ENCODE measurements at regions not wholly inside any gene's neighbourhood (a gene's known extent, or its start where the extent isn't known, plus 50 kb on each side); places are given as distances from the start of the nearest gene placed in this dataset.

DNA sequence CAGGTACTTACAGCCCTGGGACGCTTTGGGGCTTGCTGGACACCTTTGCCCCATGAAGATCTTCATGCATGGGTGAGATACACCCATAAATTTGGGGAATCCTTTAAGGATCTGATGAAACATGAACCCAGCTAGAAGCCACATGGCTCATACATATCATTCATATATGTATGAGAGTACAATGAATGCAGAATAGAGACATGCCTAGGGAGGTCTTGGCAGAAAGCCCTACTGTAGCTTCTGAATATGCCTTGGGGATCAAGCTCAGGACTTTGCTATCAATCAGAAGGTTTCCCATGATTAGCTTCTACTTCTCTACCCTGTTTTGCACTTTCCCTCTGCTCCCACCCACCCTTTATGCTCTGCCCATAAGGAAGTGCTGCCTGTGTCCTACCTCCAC, 368.4 kb downstream of the LPIN1 start:
- FAIRE-seq: no peak
- TF ChIP-seq, protein P1, sequence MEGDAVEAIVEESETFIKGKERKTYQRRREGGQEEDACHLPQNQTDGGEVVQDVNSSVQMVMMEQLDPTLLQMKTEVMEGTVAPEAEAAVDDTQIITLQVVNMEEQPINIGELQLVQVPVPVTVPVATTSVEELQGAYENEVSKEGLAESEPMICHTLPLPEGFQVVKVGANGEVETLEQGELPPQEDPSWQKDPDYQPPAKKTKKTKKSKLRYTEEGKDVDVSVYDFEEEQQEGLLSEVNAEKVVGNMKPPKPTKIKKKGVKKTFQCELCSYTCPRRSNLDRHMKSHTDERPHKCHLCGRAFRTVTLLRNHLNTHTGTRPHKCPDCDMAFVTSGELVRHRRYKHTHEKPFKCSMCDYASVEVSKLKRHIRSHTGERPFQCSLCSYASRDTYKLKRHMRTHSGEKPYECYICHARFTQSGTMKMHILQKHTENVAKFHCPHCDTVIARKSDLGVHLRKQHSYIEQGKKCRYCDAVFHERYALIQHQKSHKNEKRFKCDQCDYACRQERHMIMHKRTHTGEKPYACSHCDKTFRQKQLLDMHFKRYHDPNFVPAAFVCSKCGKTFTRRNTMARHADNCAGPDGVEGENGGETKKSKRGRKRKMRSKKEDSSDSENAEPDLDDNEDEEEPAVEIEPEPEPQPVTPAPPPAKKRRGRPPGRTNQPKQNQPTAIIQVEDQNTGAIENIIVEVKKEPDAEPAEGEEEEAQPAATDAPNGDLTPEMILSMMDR (IDR thresholded peaks at IDR 0.05; ENCODE audit: insufficient read depth, missing control alignments): no peak
- no peak for DNase-seq (ENCODE audit: insufficient read length, low spot score)

DNA sequence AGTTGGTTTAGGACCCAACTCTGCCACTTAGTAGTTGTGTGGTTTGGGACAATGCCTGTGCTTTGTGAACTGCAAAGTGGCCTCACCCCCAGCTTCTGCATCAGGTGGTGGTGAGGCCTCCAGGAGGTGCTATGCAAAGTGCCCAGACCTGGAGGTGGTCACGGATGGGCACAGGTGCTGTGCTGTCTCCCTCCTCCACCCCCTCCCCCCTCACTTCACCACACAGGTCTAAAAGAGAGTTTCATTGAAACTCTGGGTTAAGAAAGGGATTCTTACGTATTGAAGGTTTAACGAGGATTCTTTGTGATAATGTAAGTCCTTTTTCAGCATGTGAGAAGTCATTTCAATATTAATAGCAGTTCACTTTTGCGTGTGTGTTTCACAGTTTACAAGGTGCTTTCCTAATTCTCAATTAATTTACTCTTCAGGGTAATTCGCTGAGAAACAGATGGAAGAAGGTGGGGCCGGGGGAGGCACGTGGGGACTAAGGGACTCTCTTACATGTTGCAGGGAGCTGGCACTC, 369.9 kb downstream of the LPIN1 start:
- no peak for FAIRE-seq

DNA sequence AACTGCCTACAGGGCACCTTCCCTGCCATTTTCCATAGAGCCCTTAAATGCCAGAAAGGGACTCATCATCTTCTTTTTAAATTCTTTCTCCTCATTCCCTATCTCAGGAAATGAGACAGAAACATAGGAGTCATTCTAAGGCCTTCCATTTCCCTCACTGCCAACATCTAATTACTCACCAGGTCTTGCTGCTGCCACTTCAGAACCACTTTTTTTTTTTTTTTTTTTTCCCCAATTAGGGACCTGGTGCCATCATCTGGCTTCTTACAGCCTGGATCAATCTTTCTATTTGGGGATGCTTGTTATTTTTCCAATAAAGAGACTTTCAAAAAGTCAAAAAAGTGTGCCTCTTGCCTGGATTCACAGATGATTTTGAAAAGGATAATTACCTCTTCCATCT, 373.4 kb downstream of the LPIN1 start:
- FAIRE-seq: no peak
- TF ChIP-seq, protein P1 (IDR thresholded peaks at IDR 0.05; ENCODE audit: insufficient read depth, missing control alignments): no peak
- DNase-seq (ENCODE audit: insufficient read length, low spot score): no peak

More for the DNA sequence above, 369.9 kb downstream of the LPIN1 start:
- DNase-seq (ENCODE audit: insufficient read length, low spot score): no peak
- TF ChIP-seq, protein P1 (IDR thresholded peaks at IDR 0.05; ENCODE audit: insufficient read depth, missing control alignments): no peak

DNA sequence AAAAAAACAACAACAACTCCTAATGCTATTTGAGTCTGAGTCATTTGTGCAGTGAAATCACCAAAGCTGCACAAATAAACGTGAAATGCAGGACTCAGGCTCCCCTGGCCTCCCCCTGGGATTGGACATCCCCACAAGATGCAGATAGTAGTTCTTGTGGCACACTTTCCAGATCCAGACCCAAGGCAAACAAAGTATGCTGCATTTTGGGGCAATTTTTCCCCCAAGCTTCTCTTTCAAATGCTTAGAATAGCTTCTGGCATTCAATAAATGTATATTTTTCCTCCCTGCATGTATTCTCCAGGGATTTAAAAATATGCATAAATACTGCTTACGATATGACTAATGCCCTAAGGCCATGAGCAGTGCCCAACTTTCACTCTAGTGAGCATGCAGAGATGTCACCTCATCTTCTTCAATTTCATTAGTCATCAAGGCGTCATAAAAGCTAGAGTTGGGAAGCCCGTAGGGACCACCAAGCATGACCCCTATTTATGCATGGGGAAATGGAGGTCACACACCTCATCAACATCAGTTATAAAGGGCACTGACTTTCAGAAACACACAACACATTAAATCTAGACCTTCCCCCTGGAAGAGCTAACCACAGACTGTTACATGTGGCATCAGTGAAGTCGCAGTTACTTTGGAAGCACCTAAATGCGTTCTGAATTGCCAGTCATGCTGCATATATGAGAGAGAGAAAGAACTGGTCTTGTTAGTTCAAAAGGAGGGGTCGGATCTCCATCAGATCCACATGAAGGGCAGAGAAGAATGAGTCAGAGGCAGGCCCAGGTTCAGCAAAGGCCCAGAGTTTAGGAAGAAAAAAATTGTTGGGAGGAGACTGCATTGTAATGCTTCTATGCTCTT, 374.1 kb downstream of the LPIN1 start:
- TF ChIP-seq, protein P1 (IDR thresholded peaks at IDR 0.05; ENCODE audit: insufficient read depth, missing control alignments): no peak
- FAIRE-seq (no peak), DNase-seq (ENCODE audit: insufficient read length, low spot score) (no peak)

DNA sequence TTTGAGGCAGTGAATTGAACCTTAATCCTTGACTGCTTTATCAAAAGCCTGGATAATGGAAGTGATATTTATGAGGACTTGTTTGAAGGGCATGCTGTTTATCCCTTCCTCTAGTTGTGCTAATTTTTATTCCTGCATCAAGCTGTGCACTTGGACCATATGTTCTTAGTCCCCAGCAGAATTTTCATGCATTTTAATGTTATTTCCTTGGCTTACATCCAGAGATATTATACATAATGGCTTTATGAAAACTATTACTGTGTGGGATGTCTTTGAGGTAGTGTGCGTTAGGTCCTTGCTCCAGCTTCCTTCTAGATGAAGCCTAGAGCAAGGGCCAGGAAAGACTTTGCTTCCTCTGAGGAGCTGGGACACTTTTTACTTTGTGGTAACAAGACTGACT, 378.4 kb downstream of the LPIN1 start:
- TF ChIP-seq, protein P1 (IDR thresholded peaks at IDR 0.05; ENCODE audit: insufficient read depth, missing control alignments): no peak
- DNase-seq (ENCODE audit: insufficient read length, low spot score): no peak
- no peak for FAIRE-seq

DNA sequence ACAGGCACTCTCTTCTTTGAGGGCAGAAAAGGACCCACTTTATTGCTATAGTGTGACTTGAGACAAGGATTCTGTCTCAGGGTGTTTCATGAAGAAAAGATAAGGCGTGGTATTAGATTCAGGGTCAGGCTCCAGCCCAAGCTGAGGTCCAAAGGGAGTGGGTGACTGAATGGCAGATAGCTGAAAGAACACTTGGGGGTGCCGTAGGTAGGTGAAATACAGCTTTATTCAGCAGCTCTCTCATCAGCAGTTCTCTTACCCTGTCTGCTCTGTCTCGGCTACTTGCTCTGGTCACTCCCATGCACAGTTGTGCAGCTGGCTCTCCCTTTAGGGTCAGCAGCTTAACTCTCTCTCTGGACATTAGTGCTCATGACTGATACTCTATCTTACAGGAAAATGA, 379.9 kb downstream of the LPIN1 start:
- TF ChIP-seq, protein P1 (IDR thresholded peaks at IDR 0.05; ENCODE audit: insufficient read depth, missing control alignments): no peak
- FAIRE-seq (no peak), DNase-seq (ENCODE audit: insufficient read length, low spot score) (no peak)

DNA sequence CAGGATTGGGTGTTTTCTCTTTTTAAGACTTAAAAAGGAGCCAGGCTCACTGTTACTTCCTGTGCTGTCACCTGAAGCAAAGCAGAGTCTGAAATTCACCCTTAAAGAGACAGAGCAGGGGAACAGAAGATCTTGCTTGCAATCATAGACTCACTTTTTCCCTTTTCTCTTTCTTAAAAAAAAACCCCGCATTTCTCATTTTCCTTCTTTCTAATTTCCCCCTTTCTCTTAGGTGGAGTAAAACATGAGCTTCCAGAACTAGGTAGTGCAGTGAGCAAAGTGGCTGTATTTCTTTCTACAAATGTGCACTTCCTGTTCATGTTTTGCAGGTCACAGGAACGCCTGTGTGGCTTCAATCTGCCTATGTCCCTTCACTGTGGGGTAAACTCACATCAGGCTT, 381.2 kb downstream of the LPIN1 start:
- FAIRE-seq (no peak), DNase-seq (ENCODE audit: insufficient read length, low spot score) (no peak)
- TF ChIP-seq, protein P1 (IDR thresholded peaks at IDR 0.05; ENCODE audit: insufficient read depth, missing control alignments): no peak
